ENCODE measurements at regions not wholly inside any gene's neighbourhood (a gene's known extent, or its start where the extent isn't known, plus 50 kb on each side); places are given as distances from the start of the nearest gene placed in this dataset.

DNA sequence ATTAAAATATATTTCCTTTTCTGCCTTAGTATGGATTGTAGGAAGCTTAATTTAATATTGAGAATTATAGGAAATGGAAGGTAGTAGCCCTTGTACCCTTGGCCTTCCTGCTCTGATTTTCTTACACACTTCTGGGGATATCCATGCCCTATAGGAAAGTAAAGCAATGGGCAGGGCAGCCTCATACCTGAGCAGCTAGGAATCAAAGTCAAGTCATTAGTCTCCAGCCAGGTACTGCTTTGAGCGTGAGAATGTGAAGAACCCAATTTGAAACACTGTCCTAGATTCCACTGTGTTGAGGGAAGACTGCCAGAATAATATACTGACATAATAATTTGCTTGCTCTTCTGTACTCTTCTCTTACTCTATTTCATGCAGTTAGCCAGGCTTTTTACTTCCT, 51.0 kb upstream of the L3MBTL3 start:
- POLR2A ChIA-PET = no interaction called here
- H3K36me3 Mint-ChIP-seq = peaks cover 8% of the 10 kb centered on the region
- TF ChIP-seq KAT7 (CRISPR knock-in tag; IDR thresholded peaks at IDR 0.05; ENCODE audit: borderline replicate concordance) = no peak
- TF ChIP-seq ETV6 (CRISPR knock-in tag; IDR thresholded peaks at IDR 0.05) = no peak
- TF ChIP-seq NR3C1 (CRISPR knock-in tag; conservative IDR thresholded peaks at IDR 0.05; ENCODE audit: low read depth) = no peak
- TF ChIP-seq, protein P1, sequence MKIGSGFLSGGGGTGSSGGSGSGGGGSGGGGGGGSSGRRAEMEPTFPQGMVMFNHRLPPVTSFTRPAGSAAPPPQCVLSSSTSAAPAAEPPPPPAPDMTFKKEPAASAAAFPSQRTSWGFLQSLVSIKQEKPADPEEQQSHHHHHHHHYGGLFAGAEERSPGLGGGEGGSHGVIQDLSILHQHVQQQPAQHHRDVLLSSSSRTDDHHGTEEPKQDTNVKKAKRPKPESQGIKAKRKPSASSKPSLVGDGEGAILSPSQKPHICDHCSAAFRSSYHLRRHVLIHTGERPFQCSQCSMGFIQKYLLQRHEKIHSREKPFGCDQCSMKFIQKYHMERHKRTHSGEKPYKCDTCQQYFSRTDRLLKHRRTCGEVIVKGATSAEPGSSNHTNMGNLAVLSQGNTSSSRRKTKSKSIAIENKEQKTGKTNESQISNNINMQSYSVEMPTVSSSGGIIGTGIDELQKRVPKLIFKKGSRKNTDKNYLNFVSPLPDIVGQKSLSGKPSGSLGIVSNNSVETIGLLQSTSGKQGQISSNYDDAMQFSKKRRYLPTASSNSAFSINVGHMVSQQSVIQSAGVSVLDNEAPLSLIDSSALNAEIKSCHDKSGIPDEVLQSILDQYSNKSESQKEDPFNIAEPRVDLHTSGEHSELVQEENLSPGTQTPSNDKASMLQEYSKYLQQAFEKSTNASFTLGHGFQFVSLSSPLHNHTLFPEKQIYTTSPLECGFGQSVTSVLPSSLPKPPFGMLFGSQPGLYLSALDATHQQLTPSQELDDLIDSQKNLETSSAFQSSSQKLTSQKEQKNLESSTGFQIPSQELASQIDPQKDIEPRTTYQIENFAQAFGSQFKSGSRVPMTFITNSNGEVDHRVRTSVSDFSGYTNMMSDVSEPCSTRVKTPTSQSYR (CRISPR knock-in tag; IDR thresholded peaks at IDR 0.05) = no peak
- DNase-seq (ENCODE audit: low spot score) (no peak), ATAC-seq (peak; percentile 79)
- CTCF ChIA-PET = interaction anchor here (1.5 kb wide), 1 partner anchor 14 kb away, joined by 6 read pairs; no protein-coding TSS in a partner anchor
- no peak overlapping the region for H3K27ac Mint-ChIP-seq
- H3K27me3 Mint-ChIP-seq (ENCODE audit: low read depth) = no peaks in the 10 kb centered on the region
- H3K4me1 Mint-ChIP-seq = peaks cover 15% of the 10 kb centered on the region
- peaks cover 13% of the 10 kb centered on the region for H3K9me3 Mint-ChIP-seq
- no peak overlapping the region for H3K4me3 Mint-ChIP-seq

DNA sequence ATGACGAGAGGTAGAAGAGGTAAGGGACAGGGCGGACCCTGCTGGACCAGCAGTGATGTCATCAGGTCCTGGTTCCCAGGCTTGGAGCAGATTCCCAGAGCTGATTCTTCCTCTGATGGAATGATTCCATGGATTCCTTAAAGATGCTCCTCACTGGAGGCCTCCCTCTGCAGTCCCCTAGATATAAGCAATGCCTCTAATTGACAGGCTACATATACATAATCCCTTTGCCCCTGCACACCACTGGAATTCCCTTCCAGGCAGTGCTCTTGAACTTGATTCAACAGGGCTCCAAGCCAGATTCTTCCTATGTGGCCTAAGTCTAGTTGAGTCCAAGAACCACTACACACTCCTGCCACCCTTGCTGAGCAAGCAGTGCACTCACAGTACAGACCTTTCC, 52.3 kb upstream of the L3MBTL3 start:
- no peak overlapping the region for H3K4me3 Mint-ChIP-seq
- ChIA-PET CTCF (no interaction called here), POLR2A (no interaction called here)
- peaks cover 15% of the 10 kb centered on the region for H3K4me1 Mint-ChIP-seq
- DNase-seq (ENCODE audit: low spot score) (no peak), ATAC-seq (no peak)
- no peak for TF ChIP-seq RORB (CRISPR knock-in tag; IDR thresholded peaks at IDR 0.05)
- TF ChIP-seq RELA (CRISPR knock-in tag; IDR thresholded peaks at IDR 0.05; ENCODE audit: borderline replicate concordance) = no peak
- TF ChIP-seq ATF1 (CRISPR knock-in tag; IDR thresholded peaks at IDR 0.05) = no peak
- TF ChIP-seq, protein P2, sequence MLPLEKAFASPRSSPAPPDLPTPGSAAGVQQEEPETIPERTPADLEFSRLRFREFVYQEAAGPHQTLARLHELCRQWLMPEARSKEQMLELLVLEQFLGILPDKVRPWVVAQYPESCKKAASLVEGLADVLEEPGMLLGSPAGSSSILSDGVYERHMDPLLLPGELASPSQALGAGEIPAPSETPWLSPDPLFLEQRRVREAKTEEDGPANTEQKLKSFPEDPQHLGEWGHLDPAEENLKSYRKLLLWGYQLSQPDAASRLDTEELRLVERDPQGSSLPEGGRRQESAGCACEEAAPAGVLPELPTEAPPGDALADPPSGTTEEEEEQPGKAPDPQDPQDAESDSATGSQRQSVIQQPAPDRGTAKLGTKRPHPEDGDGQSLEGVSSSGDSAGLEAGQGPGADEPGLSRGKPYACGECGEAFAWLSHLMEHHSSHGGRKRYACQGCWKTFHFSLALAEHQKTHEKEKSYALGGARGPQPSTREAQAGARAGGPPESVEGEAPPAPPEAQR (CRISPR knock-in tag; IDR thresholded peaks at IDR 0.05) = no peak
- H3K9me3 Mint-ChIP-seq = peaks cover 13% of the 10 kb centered on the region
- H3K27me3 Mint-ChIP-seq (ENCODE audit: low read depth) = no peaks in the 10 kb centered on the region
- H3K36me3 Mint-ChIP-seq = peaks cover 8% of the 10 kb centered on the region
- no peak overlapping the region for H3K27ac Mint-ChIP-seq

DNA sequence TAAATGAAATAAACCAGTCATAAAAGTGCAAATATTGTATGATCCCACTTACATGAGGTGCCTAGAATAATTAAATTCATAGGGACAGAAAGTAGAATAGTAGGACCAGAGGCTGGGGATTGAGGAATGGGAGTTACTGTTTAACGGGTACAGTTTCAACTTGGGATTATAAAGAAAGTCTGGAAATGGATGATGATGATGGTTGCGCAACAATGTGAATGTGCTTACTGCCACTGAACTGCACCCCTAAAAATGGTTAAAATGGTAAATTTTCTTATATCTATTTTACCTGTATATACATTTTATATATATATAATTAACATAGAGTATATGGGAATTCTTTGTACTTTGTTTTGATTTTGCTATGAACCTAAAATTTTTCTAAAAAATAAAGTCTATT, 53.3 kb upstream of the L3MBTL3 start:
- peaks cover 8% of the 10 kb centered on the region for H3K36me3 Mint-ChIP-seq
- POLR2A ChIA-PET = no interaction called here
- DNase-seq (ENCODE audit: low spot score) = no peak
- H3K4me1 Mint-ChIP-seq = peaks cover 15% of the 10 kb centered on the region
- no peak overlapping the region for H3K27ac Mint-ChIP-seq
- H3K9me3 Mint-ChIP-seq = peaks cover 13% of the 10 kb centered on the region
- H3K4me3 Mint-ChIP-seq = no peak overlapping the region
- CTCF ChIA-PET = no interaction called here
- ATAC-seq = no peak
- no peaks in the 10 kb centered on the region for H3K27me3 Mint-ChIP-seq (ENCODE audit: low read depth)
- no peak for TF ChIP-seq ZNF671 (CRISPR knock-in tag; IDR thresholded peaks at IDR 0.05)
- no peak for TF ChIP-seq JUN (CRISPR knock-in tag; IDR thresholded peaks at IDR 0.05)
- TF ChIP-seq NFYB (CRISPR knock-in tag; conservative IDR thresholded peaks at IDR 0.05; ENCODE audit: low read depth) = no peak
- TF ChIP-seq, protein P3, sequence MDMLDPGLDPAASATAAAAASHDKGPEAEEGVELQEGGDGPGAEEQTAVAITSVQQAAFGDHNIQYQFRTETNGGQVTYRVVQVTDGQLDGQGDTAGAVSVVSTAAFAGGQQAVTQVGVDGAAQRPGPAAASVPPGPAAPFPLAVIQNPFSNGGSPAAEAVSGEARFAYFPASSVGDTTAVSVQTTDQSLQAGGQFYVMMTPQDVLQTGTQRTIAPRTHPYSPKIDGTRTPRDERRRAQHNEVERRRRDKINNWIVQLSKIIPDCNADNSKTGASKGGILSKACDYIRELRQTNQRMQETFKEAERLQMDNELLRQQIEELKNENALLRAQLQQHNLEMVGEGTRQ (CRISPR knock-in tag; IDR thresholded peaks at IDR 0.05) = no peak
- no peak for TF ChIP-seq GABPB1 (CRISPR knock-in tag; IDR thresholded peaks at IDR 0.05)
- TF ChIP-seq, protein P4, sequence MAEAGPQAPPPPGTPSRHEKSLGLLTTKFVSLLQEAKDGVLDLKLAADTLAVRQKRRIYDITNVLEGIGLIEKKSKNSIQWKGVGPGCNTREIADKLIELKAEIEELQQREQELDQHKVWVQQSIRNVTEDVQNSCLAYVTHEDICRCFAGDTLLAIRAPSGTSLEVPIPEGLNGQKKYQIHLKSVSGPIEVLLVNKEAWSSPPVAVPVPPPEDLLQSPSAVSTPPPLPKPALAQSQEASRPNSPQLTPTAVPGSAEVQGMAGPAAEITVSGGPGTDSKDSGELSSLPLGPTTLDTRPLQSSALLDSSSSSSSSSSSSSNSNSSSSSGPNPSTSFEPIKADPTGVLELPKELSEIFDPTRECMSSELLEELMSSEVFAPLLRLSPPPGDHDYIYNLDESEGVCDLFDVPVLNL (CRISPR knock-in tag; IDR thresholded peaks at IDR 0.05; ENCODE audit: borderline replicate concordance, low read depth) = no peak
- no peak for TF ChIP-seq MYBL2 (CRISPR knock-in tag; IDR thresholded peaks at IDR 0.05)
- no peak for TF ChIP-seq FOXK1 (CRISPR knock-in tag; IDR thresholded peaks at IDR 0.05)
- no peak for TF ChIP-seq ZNF121 (CRISPR knock-in tag; IDR thresholded peaks at IDR 0.05)
- TF ChIP-seq ZNF219 (CRISPR knock-in tag; IDR thresholded peaks at IDR 0.05; ENCODE audit: borderline replicate concordance) = no peak
- no peak for TF ChIP-seq IRF2 (CRISPR knock-in tag; IDR thresholded peaks at IDR 0.05; ENCODE audit: borderline replicate concordance, low read depth)
- no peak for TF ChIP-seq ZNF396 (CRISPR knock-in tag; IDR thresholded peaks at IDR 0.05; ENCODE audit: borderline replicate concordance)
- TF ChIP-seq, protein P5, sequence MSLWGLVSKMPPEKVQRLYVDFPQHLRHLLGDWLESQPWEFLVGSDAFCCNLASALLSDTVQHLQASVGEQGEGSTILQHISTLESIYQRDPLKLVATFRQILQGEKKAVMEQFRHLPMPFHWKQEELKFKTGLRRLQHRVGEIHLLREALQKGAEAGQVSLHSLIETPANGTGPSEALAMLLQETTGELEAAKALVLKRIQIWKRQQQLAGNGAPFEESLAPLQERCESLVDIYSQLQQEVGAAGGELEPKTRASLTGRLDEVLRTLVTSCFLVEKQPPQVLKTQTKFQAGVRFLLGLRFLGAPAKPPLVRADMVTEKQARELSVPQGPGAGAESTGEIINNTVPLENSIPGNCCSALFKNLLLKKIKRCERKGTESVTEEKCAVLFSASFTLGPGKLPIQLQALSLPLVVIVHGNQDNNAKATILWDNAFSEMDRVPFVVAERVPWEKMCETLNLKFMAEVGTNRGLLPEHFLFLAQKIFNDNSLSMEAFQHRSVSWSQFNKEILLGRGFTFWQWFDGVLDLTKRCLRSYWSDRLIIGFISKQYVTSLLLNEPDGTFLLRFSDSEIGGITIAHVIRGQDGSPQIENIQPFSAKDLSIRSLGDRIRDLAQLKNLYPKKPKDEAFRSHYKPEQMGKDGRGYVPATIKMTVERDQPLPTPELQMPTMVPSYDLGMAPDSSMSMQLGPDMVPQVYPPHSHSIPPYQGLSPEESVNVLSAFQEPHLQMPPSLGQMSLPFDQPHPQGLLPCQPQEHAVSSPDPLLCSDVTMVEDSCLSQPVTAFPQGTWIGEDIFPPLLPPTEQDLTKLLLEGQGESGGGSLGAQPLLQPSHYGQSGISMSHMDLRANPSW (CRISPR knock-in tag; conservative IDR thresholded peaks at IDR 0.05; ENCODE audit: low read depth) = no peak
- no peak for TF ChIP-seq OVOL2 (CRISPR knock-in tag; IDR thresholded peaks at IDR 0.05; ENCODE audit: borderline replicate concordance)
- TF ChIP-seq, protein P6, sequence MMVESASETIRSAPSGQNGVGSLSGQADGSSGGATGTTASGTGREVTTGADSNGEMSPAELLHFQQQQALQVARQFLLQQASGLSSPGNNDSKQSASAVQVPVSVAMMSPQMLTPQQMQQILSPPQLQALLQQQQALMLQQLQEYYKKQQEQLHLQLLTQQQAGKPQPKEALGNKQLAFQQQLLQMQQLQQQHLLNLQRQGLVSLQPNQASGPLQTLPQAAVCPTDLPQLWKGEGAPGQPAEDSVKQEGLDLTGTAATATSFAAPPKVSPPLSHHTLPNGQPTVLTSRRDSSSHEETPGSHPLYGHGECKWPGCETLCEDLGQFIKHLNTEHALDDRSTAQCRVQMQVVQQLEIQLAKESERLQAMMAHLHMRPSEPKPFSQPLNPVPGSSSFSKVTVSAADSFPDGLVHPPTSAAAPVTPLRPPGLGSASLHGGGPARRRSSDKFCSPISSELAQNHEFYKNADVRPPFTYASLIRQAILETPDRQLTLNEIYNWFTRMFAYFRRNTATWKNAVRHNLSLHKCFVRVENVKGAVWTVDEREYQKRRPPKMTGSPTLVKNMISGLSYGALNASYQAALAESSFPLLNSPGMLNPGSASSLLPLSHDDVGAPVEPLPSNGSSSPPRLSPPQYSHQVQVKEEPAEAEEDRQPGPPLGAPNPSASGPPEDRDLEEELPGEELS (CRISPR knock-in tag; IDR thresholded peaks at IDR 0.05) = no peak
- no peak for TF ChIP-seq CREM (CRISPR knock-in tag; IDR thresholded peaks at IDR 0.05)

Measured in WTC11 (cell line).